Cerebellar nuclear complex (tissue), 1 donor: ENCODE measurements at regions not wholly inside any gene's neighbourhood (a gene's known extent, or its start where the extent isn't known, plus 50 kb on each side); places are given as distances from the start of the nearest gene placed in this dataset.
A peak's percentile ranks its signal among the peaks of the same experiment; 100 is the strongest.

Source experiments
- DNase-seq, 2 experiments: peaks; one replicate each; lab custom pipeline; 2025; lab: John Stamatoyannopoulos, UW

- no peak for DNase-seq
Measured at GRCh38 chr1:14039582-14040430, 339.8 kb downstream of the PRDM2 start.

GRCh38 chr1:14049965-14050364 lies 350.0 kb downstream of the PRDM2 start:
- no peak for DNase-seq

GRCh38 chr1:14055442-14056223 lies 355.6 kb downstream of the PRDM2 start:
- DNase-seq = no peak

- no peak for DNase-seq
Measured at GRCh38 chr1:14057640-14058039, 357.7 kb downstream of the PRDM2 start.

GRCh38 chr1:14061204-14061603 lies 361.2 kb downstream of the PRDM2 start:
- DNase-seq = no peak

GRCh38 chr1:14061722-14062121 lies 361.7 kb downstream of the PRDM2 start:
- no peak for DNase-seq

GRCh38 chr1:14062669-14063068 lies 362.7 kb downstream of the PRDM2 start:
- DNase-seq = no peak

GRCh38 chr1:14064649-14065442 lies 364.9 kb downstream of the PRDM2 start:
- DNase-seq = no peak

- no peak for DNase-seq
Measured at GRCh38 chr1:14065486-14065885, 365.5 kb downstream of the PRDM2 start.

- DNase-seq = no peak
Measured at GRCh38 chr1:14067036-14067435, 367.0 kb downstream of the PRDM2 start.

GRCh38 chr1:14067711-14068110 lies 367.7 kb downstream of the PRDM2 start:
- no peak for DNase-seq

GRCh38 chr1:14071581-14071980 lies 371.6 kb downstream of the PRDM2 start:
- no peak for DNase-seq

GRCh38 chr1:14080653-14081052 lies 380.7 kb downstream of the PRDM2 start:
- no peak for DNase-seq

- DNase-seq = peak; percentile 18 to 51
Measured at GRCh38 chr1:14082331-14082730, 382.3 kb downstream of the PRDM2 start.

GRCh38 chr1:14083277-14083676 lies 383.3 kb downstream of the PRDM2 start:
- DNase-seq = no peak

- DNase-seq = no peak
Measured at GRCh38 chr1:14083706-14084105, 383.7 kb downstream of the PRDM2 start.

- no peak for DNase-seq
Measured at GRCh38 chr1:14090062-14090461, 390.1 kb downstream of the PRDM2 start.

- DNase-seq = no peak
Measured at GRCh38 chr1:14090531-14090930, 390.5 kb downstream of the PRDM2 start.

- peak; percentile 17 to 50 for DNase-seq
Measured at GRCh38 chr1:14094611-14095400, 394.8 kb downstream of the PRDM2 start.

GRCh38 chr1:14098294-14098913 lies 398.4 kb downstream of the PRDM2 start:
- DNase-seq = no peak

GRCh38 chr1:14100444-14100843 lies 400.5 kb downstream of the PRDM2 start:
- no peak for DNase-seq
